ENCODE measurements at regions not wholly inside any gene's neighbourhood (a gene's known extent, or its start where the extent isn't known, plus 50 kb on each side); places are given as distances from the start of the nearest gene placed in this dataset.

DNA sequence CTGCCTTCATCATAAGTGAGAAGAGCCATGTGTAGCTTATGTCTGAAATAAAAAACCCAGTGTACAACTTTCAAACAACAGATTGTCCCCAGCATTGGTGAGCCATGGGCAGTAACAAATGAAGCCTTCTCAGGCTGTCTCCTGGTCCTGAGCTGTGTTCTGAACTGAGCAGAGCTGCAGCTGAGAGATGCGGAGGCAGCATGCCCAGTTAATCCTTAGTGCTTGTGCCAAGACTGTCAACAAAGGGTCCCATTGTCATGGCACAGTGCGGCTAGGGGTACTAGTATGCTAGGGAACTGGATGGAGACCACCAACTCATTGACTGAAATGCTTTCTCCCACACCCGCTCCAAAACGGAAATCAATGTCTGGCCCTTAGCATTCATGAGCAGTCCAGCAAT lies 154.3 kb downstream of the RMST start:
- Mint-ChIP-seq H3K9me3 (ENCODE audit: insufficient read depth) (no peaks in the 10 kb centered on the region), H3K4me3 (no peak overlapping the region), H3K4me1 (ENCODE audit: low read depth) (no peaks in the 10 kb centered on the region), H3K36me3 (ENCODE audit: low read depth) (no peaks in the 10 kb centered on the region), H3K27me3 (ENCODE audit: low read depth) (no peaks in the 10 kb centered on the region), H3K27ac (no peak overlapping the region)
- CTCF ChIA-PET: no interaction called here
- no peak for ATAC-seq
- POLR2A ChIA-PET: no interaction called here
- no peak for DNase-seq

DNA sequence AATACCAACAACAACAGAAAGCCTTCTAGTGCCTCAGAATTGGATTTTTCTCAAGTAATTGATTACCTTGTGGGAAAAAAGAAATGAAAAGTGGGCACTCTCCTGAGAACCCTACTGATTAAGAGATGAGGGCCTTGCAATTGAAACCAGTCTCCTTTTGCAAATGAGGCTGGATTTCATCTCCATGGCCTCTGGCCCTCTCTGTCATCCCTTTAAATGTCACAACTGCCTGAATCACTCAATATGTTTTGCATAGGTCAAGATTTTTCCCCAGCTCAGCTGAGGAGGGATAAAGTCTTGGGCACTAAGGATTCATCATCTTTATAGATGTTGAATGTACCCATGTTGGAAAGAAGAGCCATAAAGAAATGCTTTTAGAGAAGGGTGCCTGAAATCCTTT lies 166.4 kb downstream of the RMST start:
- H3K9me3 Mint-ChIP-seq (ENCODE audit: insufficient read depth): no peaks in the 10 kb centered on the region
- no peaks in the 10 kb centered on the region for H3K4me1 Mint-ChIP-seq (ENCODE audit: low read depth)
- POLR2A ChIA-PET: no interaction called here

DNA sequence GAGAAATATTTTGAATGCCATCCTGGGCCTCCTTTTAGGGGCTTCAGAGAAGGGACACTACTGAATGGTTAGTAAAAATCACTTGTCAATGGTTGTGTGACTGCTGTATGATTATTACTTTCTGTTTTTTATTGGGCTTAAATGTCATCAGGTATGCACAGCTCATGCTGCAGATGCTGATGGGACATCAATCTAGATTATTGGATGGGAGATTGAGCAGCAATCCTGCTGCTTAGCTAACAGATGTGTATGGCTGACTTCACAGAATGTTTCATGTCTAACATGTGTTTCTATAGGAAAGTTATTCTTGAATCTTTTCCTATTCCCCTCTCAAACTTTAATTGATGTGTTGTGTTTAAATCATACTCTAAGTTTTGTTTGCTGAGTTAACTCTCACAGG lies 166.8 kb downstream of the RMST start:
- no peaks in the 10 kb centered on the region for H3K9me3 Mint-ChIP-seq (ENCODE audit: insufficient read depth)
- ChIA-PET POLR2A (no interaction called here), CTCF (no interaction called here)
- DNase-seq (no peak), ATAC-seq (no peak)
- no peaks in the 10 kb centered on the region for H3K27me3 Mint-ChIP-seq (ENCODE audit: low read depth)
- H3K4me1 Mint-ChIP-seq (ENCODE audit: low read depth): no peaks in the 10 kb centered on the region
- no peak overlapping the region for H3K4me3 Mint-ChIP-seq
- no peaks in the 10 kb centered on the region for H3K36me3 Mint-ChIP-seq (ENCODE audit: low read depth)
- no peak overlapping the region for H3K27ac Mint-ChIP-seq

More for the DNA sequence above, 166.4 kb downstream of the RMST start:
- no peak overlapping the region for H3K4me3 Mint-ChIP-seq
- H3K27me3 Mint-ChIP-seq (ENCODE audit: low read depth): no peaks in the 10 kb centered on the region
- H3K27ac Mint-ChIP-seq: no peak overlapping the region
- DNase-seq (no peak), ATAC-seq (no peak)
- H3K36me3 Mint-ChIP-seq (ENCODE audit: low read depth): no peaks in the 10 kb centered on the region
- CTCF ChIA-PET: no interaction called here

DNA sequence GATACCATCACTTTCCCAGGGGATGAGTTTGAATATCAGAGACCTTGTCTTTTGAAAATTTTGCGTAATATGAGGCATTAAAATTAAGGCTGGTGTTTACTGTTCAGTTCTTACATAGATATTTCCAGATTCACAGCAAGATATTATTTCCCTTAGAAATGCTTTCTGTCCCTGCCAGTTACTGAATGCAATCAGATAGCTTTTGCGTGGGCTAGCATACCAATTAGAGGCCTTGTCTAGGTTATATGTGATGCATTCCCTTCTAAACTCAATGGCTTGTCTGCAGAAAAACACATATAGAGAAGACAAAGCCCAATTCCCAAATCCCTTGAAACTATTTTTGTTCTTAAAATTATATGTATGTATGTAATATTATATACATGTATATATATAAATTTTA lies 167.8 kb downstream of the RMST start:
- Mint-ChIP-seq H3K27me3 (ENCODE audit: low read depth) (no peaks in the 10 kb centered on the region), H3K36me3 (ENCODE audit: low read depth) (no peaks in the 10 kb centered on the region), H3K4me1 (ENCODE audit: low read depth) (no peaks in the 10 kb centered on the region), H3K4me3 (no peak overlapping the region), H3K9me3 (ENCODE audit: insufficient read depth) (no peaks in the 10 kb centered on the region), H3K27ac (no peak overlapping the region)
- POLR2A ChIA-PET: no interaction called here
- CTCF ChIA-PET: no interaction called here
- ATAC-seq (no peak), DNase-seq (no peak)

DNA sequence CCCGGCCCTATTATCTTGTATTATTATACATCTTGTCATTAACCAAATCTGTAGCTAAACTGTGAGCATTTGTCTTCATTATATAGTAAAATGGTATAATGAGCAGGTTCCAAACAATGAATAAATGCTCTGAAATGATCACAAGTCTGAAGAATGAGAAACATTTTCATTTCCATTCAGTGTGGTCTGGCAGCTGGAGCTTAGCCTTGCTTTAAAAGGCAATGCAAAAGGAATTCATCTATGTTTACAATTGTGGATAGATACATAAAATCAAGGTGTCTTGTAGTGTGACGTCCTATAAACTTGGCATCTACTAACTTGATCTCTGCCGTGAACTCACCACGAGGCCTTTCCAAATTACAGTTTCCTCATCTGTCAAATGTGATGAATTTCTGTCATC lies 168.3 kb downstream of the RMST start:
- DNase-seq: no peak
- no peaks in the 10 kb centered on the region for H3K4me1 Mint-ChIP-seq (ENCODE audit: low read depth)
- no peaks in the 10 kb centered on the region for H3K36me3 Mint-ChIP-seq (ENCODE audit: low read depth)

DNA sequence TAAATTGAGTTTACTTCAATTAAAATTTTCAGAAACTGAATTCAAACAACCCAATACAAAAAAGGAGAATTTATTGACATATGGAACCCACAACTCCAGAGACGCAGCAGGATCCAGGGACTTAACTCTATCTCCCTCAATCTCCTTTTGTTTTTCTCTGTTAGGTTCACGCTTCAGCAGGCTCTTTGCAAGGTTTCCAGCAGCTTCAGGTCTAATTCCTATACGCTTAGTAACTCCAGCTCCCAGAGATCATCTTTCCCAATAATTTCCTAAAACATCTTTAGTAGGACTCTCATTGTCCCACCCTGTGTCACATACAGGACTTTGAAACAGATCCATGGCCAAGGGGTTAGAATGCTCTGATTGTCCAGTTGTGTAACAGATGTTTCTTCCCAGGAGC lies 175.2 kb downstream of the RMST start:
- DNase-seq (no peak), ATAC-seq (no peak)
- H3K4me1 Mint-ChIP-seq (ENCODE audit: low read depth): no peaks in the 10 kb centered on the region
- POLR2A ChIA-PET: no interaction called here
- H3K9me3 Mint-ChIP-seq (ENCODE audit: insufficient read depth): peaks cover 4% of the 10 kb centered on the region
- H3K27ac Mint-ChIP-seq: no peak overlapping the region
- CTCF ChIA-PET: interaction anchor here (1.0 kb wide), 1 partner anchor 149 kb away, joined by 3 read pairs; no protein-coding TSS in a partner anchor
- H3K27me3 Mint-ChIP-seq (ENCODE audit: low read depth): no peaks in the 10 kb centered on the region
- no peak overlapping the region for H3K4me3 Mint-ChIP-seq
- no peaks in the 10 kb centered on the region for H3K36me3 Mint-ChIP-seq (ENCODE audit: low read depth)

More for the DNA sequence above, 168.3 kb downstream of the RMST start:
- ATAC-seq: no peak
- POLR2A ChIA-PET: no interaction called here
- no peaks in the 10 kb centered on the region for H3K9me3 Mint-ChIP-seq (ENCODE audit: insufficient read depth)
- H3K27me3 Mint-ChIP-seq (ENCODE audit: low read depth): no peaks in the 10 kb centered on the region
- H3K4me3 Mint-ChIP-seq: no peak overlapping the region
- no peak overlapping the region for H3K27ac Mint-ChIP-seq
- CTCF ChIA-PET: no interaction called here

DNA sequence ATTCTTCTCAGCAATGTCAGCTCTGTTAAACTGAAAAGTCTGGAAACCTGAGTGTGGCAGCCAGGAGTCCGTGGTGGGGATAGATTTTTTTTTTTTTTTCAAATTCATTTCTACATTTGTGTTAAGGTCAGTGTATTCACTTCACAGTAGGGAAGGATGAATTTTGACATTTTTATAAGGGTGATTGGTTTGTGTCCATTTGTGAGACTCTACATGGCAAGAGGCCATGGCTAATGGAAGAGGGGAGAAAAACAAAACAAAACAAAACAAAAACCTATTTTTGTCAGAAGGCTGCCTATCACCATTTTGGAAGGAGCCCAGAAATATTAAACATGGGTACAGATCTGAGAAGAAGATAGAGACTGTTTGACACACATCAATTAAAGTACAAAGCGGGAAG lies 176.1 kb downstream of the RMST start:
- ChIA-PET POLR2A (no interaction called here), CTCF (interaction anchor here (1.0 kb wide), 1 partner anchor 148 kb away, joined by 3 read pairs; no protein-coding TSS in a partner anchor)
- Mint-ChIP-seq H3K27me3 (ENCODE audit: low read depth) (no peaks in the 10 kb centered on the region), H3K27ac (no peak overlapping the region), H3K9me3 (ENCODE audit: insufficient read depth) (peaks cover 4% of the 10 kb centered on the region), H3K4me3 (no peak overlapping the region), H3K36me3 (ENCODE audit: low read depth) (no peaks in the 10 kb centered on the region), H3K4me1 (ENCODE audit: low read depth) (no peaks in the 10 kb centered on the region)
- DNase-seq (no peak), ATAC-seq (no peak)

DNA sequence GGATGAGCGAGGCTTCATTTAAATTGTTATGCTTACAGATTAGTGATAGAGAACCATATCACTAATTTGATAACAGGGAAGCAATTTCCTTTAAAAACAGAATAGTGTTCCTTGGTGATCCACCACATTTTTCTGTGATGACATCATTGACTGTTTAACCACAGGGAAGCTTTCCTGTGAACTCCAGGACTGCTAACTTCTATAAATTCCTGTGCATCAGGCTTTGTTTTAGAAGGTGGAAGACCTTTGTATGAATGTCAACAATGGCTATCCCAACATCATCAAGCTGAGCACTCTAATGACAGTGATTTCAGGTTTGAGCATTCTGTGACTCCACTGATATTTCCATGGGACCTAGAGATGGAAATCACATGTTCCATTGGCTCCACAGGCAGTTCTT lies 177.1 kb downstream of the RMST start:
- no peak for DNase-seq
- no peak overlapping the region for H3K4me3 Mint-ChIP-seq
- POLR2A ChIA-PET: no interaction called here
- H3K4me1 Mint-ChIP-seq (ENCODE audit: low read depth): no peaks in the 10 kb centered on the region
- no peaks in the 10 kb centered on the region for H3K36me3 Mint-ChIP-seq (ENCODE audit: low read depth)
- H3K27me3 Mint-ChIP-seq (ENCODE audit: low read depth): no peaks in the 10 kb centered on the region
- H3K9me3 Mint-ChIP-seq (ENCODE audit: insufficient read depth): peaks cover 4% of the 10 kb centered on the region
- no peak overlapping the region for H3K27ac Mint-ChIP-seq
- no peak for ATAC-seq
- CTCF ChIA-PET: no interaction called here

DNA sequence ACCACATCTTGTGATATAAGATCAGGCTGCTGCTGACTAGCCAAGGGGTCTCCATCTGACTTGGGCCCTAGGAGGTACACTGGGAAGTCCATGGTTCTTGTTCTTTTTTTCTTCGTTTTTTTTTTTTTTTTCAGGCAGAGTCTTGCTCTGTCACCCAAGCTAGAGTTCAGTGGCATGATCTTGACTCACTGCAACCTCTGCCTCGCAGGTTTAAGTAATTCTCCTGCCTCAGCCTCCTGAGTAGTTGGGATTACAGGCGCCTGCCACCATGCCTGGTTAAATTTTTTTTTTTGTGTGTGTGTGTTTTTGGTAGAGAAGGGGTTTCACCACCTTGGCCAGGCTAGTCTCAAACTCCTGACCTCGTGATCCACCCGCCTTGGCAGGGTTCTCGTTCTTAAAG lies 178.2 kb downstream of the RMST start:
- no peak overlapping the region for H3K4me3 Mint-ChIP-seq
- DNase-seq (no peak), ATAC-seq (no peak)
- peaks cover 4% of the 10 kb centered on the region for H3K9me3 Mint-ChIP-seq (ENCODE audit: insufficient read depth)
- ChIA-PET POLR2A (no interaction called here), CTCF (no interaction called here)
- no peaks in the 10 kb centered on the region for H3K4me1 Mint-ChIP-seq (ENCODE audit: low read depth)
- H3K27me3 Mint-ChIP-seq (ENCODE audit: low read depth): no peaks in the 10 kb centered on the region
- H3K36me3 Mint-ChIP-seq (ENCODE audit: low read depth): no peaks in the 10 kb centered on the region
- H3K27ac Mint-ChIP-seq: no peak overlapping the region

DNA sequence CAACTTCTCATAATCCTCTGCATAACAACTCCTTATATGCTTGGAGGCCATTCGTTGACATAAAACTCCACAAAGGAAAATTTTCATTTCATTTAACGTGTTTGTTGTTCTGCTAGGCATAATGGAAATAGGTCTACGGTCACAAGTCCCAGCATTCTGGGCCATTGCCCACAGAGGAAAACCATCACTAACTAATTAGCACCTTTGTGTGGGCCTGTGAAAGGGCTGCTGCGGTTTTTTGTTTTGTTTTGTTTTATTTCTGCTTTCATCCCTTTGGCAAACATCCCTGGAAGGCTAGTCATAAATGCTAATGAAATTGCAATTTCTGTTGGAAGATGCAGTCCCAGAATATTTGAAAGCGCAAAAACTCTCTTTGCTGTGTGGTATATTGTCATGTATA lies 180.3 kb downstream of the RMST start:
- Mint-ChIP-seq H3K4me3 (no peak overlapping the region), H3K27me3 (ENCODE audit: low read depth) (no peaks in the 10 kb centered on the region), H3K9me3 (ENCODE audit: insufficient read depth) (peaks cover 4% of the 10 kb centered on the region), H3K36me3 (ENCODE audit: low read depth) (no peaks in the 10 kb centered on the region), H3K4me1 (ENCODE audit: low read depth) (no peaks in the 10 kb centered on the region), H3K27ac (no peak overlapping the region)
- CTCF ChIA-PET: no interaction called here
- POLR2A ChIA-PET: interaction anchor here (0.5 kb wide), 1 partner anchor 664 kb away, joined by 3 read pairs; no protein-coding TSS in a partner anchor
- no peak for ATAC-seq
- no peak for DNase-seq

DNA sequence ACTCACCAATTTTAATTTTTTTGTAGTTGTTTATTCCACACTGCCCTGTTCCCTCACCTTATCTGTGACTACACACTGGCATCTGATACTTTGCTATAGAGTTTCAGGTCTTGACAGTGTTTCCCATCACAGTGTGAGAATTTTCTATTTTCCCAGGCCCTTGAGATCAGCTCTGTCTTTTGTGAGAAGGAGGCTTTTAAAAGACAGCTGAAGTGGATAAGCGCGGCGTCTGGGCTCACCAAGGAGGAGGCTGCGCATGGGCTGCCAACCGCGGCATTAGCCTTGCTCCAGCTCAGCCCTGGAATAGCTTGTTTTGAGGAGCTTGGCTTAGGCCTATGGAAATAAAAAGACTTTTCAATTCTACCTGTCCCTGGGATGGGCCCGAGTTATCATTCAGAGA lies 181.3 kb downstream of the RMST start:
- Mint-ChIP-seq H3K4me3 (no peak overlapping the region), H3K4me1 (ENCODE audit: low read depth) (no peaks in the 10 kb centered on the region), H3K27ac (no peak overlapping the region), H3K36me3 (ENCODE audit: low read depth) (no peaks in the 10 kb centered on the region), H3K27me3 (ENCODE audit: low read depth) (no peaks in the 10 kb centered on the region), H3K9me3 (ENCODE audit: insufficient read depth) (peaks cover 4% of the 10 kb centered on the region)
- ChIA-PET POLR2A (no interaction called here), CTCF (no interaction called here)
- no peak for ATAC-seq
- DNase-seq: no peak

DNA sequence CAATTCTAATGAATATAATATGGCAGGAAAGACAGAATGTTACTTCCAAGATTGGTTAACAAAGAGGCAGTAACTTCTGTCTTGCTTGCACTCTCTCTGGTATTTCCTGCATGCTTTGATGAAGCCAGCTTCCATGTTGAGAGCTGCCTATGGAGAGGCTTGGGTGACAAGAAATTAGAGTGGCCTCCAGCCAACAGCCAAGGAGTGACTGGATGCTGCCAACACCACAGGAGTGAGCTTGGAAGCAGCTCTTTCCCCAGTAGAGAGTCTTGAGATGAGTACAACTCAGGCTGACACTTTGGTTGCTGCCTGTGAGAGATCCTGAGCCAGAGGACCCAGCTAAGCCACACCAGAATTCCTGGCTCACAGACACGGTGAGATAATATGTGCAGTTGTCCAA lies 183.1 kb downstream of the RMST start:
- CTCF ChIA-PET: no interaction called here
- ATAC-seq (no peak), DNase-seq (no peak)
- POLR2A ChIA-PET: no interaction called here
- Mint-ChIP-seq H3K9me3 (ENCODE audit: insufficient read depth) (peaks cover 4% of the 10 kb centered on the region), H3K4me3 (no peak overlapping the region), H3K27ac (no peak overlapping the region), H3K4me1 (ENCODE audit: low read depth) (no peaks in the 10 kb centered on the region), H3K27me3 (ENCODE audit: low read depth) (no peaks in the 10 kb centered on the region), H3K36me3 (ENCODE audit: low read depth) (no peaks in the 10 kb centered on the region)

DNA sequence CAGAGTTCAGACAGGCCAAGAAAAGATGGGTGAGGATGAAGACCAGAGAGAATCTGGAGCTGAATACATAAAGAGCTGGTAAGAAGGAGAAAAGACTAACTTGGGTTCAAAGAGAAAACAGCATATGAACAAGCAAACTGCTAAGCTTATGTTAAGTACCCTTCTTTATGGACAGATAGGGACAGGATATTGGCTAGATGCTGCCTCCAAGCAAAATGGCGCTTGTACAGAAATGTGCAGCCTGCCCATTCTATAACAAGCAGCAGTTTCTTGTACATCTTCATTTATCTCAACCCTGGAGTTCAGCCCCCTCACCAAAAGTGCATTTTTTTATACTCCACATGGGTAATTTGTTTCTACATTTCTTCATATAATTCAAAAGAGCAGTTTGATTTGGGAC lies 184.5 kb downstream of the RMST start:
- Mint-ChIP-seq H3K4me3 (no peak overlapping the region), H3K27me3 (ENCODE audit: low read depth) (no peaks in the 10 kb centered on the region), H3K9me3 (ENCODE audit: insufficient read depth) (peaks cover 4% of the 10 kb centered on the region), H3K27ac (no peak overlapping the region), H3K36me3 (ENCODE audit: low read depth) (no peaks in the 10 kb centered on the region), H3K4me1 (ENCODE audit: low read depth) (no peaks in the 10 kb centered on the region)
- ChIA-PET CTCF (no interaction called here), POLR2A (no interaction called here)
- ATAC-seq (no peak), DNase-seq (no peak)
